Suprapubic skin (tissue), 4 donors: ENCODE measurements at regions not wholly inside any gene's neighbourhood (a gene's known extent, or its start where the extent isn't known, plus 50 kb on each side); places are given as distances from the start of the nearest gene placed in this dataset.

Source experiments
- DNase-seq, 2 donors: peaks; one replicate each; pipeline ENCODE4 v3.0.0-alpha.2; 2019; ENCODE audit warnings: low spot score in 2 of 2
- H3K27ac ChIP-seq: fragments of 200-600 bp; sonication (generic); one replicate; pipeline ENCODE4 v1.5.1; 2019
- H3K27me3 ChIP-seq: fragments of 200-600 bp; sonication (generic); one replicate; pipeline ENCODE4 v1.5.1; 2019
- H3K36me3 ChIP-seq: fragments of 200-600 bp; sonication (generic); one replicate; pipeline ENCODE4 v1.5.1; 2019
- H3K4me1 ChIP-seq: fragments of 200-600 bp; sonication (generic); one replicate; pipeline ENCODE4 v1.5.1; 2019
- H3K4me3 ChIP-seq: fragments of 200-600 bp; sonication (generic); one replicate; pipeline ENCODE4 v1.5.1; 2019; ENCODE audit warnings: mild to moderate bottlenecking
- H3K9me3 ChIP-seq: fragments of 200-600 bp; sonication (generic); one replicate; pipeline ENCODE4 v1.5.1; 2019
- EP300 ChIP-seq: sonication (generic); formaldehyde crosslinking; IDR thresholded peaks from one replicate; pipeline ENCODE4 v1.6.1; 2017; ENCODE audit warnings: antibody characterized with exemption
- POLR2A ChIP-seq, 2 donors: fragments of 450-650 bp; IDR thresholded peaks; one replicate each; pipeline ENCODE4 v1.6.1; 2017; ENCODE audit warnings: antibody characterized with exemption in 2 of 2, mild to moderate bottlenecking in 2 of 2, moderate library complexity in 2 of 2
- POLR2AphosphoS5 ChIP-seq, 3 donors: sonication (generic); formaldehyde crosslinking; IDR thresholded peaks; one replicate each; pipeline ENCODE4 v1.6.1; 2017; ENCODE audit warnings: antibody characterized with exemption in 3 of 3
- WGBS: methylation state at CpG from one replicate; pipeline ENCODE4 v1.1.5; 2018; 5-methylcytosine and 5-hydroxymethylcytosine counted together
- TF ChIP-seq, protein P1 (sequence below), 2 donors: fragments of 200-600 bp in 1 of 2; fragments of 450-650 bp in 1 of 2; sonication (generic) in 1 of 2; IDR thresholded peaks; one replicate each; pipeline ENCODE4 v1.5.1; 2016 to 2019; ENCODE audit warnings: antibody characterized with exemption in 2 of 2, mild to moderate bottlenecking in 1 of 2, moderate library complexity in 1 of 2

DNA sequence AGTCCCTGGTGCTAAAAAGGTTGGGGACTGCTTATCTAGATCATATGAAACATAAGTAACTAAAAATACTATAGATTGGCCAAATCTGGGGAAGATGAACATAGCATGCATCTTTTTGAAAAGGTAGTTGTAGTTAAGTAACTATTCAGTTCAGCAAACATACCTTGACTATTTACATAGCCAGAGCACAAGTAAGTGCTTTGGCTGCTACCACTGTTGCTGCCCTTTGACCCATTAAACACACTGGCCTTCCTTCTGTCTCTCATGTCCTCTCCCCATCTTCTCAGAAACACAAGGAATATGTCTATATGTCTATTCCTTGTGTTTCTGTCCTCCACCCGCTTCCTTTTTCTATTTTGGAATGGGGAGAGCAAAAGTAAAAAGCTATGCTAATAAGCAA, 87.9 kb upstream of the SPRY1 start:
- Histone ChIP-seq H3K27ac (no peak overlapping the region), H3K4me3 (no peak overlapping the region), H3K9me3 (no peaks in the 10 kb centered on the region), H3K36me3 (no peaks in the 10 kb centered on the region), H3K4me1 (no peaks in the 10 kb centered on the region), H3K27me3 (no peaks in the 10 kb centered on the region)
- TF ChIP-seq POLR2AphosphoS5 (IDR thresholded peaks at IDR 0.05): no peak
- 98% methylated on average over 1 of the region's 1 CpG for WGBS
- DNase-seq: no peak

DNA sequence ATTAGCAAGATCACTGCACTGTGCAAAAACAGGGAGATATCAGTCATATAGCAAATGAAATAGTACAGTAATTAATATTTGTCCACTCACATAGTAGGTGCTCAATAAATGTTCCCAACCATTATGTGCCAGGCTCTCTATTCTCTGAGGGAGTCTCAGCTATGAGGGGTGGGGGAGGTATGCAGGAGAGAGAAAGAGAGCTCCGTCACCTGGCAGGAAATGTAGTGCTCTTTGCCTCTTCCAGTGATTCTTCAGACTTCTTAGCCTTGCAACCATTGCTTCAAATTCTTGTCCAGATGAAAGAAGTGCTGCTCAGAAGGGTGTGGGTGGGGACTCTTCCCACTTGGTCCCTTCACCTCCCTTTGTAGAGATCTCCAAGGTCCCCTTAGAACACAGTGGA, 84.5 kb upstream of the SPRY1 start:
- Histone ChIP-seq H3K4me1 (no peaks in the 10 kb centered on the region), H3K27me3 (no peaks in the 10 kb centered on the region), H3K4me3 (no peak overlapping the region), H3K9me3 (no peaks in the 10 kb centered on the region), H3K36me3 (no peaks in the 10 kb centered on the region), H3K27ac (no peak overlapping the region)
- no peak for TF ChIP-seq EP300
- TF ChIP-seq, protein P1, sequence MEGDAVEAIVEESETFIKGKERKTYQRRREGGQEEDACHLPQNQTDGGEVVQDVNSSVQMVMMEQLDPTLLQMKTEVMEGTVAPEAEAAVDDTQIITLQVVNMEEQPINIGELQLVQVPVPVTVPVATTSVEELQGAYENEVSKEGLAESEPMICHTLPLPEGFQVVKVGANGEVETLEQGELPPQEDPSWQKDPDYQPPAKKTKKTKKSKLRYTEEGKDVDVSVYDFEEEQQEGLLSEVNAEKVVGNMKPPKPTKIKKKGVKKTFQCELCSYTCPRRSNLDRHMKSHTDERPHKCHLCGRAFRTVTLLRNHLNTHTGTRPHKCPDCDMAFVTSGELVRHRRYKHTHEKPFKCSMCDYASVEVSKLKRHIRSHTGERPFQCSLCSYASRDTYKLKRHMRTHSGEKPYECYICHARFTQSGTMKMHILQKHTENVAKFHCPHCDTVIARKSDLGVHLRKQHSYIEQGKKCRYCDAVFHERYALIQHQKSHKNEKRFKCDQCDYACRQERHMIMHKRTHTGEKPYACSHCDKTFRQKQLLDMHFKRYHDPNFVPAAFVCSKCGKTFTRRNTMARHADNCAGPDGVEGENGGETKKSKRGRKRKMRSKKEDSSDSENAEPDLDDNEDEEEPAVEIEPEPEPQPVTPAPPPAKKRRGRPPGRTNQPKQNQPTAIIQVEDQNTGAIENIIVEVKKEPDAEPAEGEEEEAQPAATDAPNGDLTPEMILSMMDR (IDR thresholded peaks at IDR 0.05): no peak
- TF ChIP-seq POLR2A (IDR thresholded peaks at IDR 0.05): no peak
- no peak for TF ChIP-seq POLR2AphosphoS5 (IDR thresholded peaks at IDR 0.05)
- WGBS: 92% methylated on average over 1 of the region's 1 CpG
- no peak for DNase-seq

DNA sequence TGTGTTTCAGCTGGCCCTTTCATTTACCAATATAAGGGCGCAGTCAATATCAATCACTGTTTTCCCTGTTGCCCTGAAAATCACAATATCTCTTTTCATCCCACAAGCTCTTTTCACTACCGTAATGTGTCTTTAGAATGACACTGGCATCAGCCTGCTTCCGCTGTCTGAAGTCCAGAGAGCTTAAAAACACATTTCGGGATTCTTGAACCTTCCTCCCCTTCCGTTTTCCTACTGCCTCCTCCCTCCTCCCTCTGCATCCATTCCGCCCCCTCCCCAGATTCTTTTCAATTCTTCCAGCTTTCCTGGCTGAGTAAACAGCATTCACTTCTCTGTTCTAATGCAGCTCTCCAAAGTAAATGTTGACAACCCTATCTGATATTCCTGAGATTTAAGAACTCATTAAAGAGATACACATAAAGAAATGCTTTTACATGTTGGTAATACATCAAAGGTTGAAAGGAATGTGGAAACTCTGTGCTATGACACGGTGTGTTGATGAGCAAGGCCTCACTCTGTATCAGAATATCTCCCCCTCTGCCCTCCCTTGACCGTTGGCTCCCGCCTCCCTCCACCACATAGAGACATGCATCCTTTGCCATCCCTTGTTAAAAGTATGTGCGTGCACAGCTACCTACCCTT, 83.5 kb upstream of the SPRY1 start:
- Histone ChIP-seq H3K4me1 (no peaks in the 10 kb centered on the region), H3K9me3 (no peaks in the 10 kb centered on the region), H3K36me3 (no peaks in the 10 kb centered on the region), H3K4me3 (no peak overlapping the region), H3K27ac (no peak overlapping the region), H3K27me3 (no peaks in the 10 kb centered on the region)
- 87% methylated on average over 10 of the region's 10 CpGs for WGBS
- no peak for DNase-seq
- TF ChIP-seq POLR2A (IDR thresholded peaks at IDR 0.05) (no peak), EP300 (no peak), POLR2AphosphoS5 (IDR thresholded peaks at IDR 0.05) (no peak)
- TF ChIP-seq, protein P1 (IDR thresholded peaks at IDR 0.05): no peak

DNA sequence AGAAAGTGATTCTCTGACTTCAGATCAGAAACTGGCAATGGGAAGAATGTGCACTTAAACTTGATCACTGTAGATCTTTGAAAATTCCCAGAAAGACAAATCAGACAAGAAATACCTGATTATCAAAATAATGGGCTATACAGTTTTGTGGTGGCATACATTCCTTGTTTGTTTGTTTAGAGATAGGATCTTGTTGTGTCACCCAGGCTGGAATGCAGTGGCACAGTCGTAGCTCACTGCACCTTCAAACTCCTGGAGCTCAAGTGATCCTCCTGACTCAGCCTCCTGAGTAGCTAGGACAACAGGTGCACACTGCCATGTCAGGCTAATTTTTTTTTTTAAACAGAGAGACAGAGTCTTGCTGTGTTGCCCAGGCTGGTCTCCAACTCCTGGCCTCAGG, 81.0 kb upstream of the SPRY1 start:
- Histone ChIP-seq H3K27ac (no peak overlapping the region), H3K4me3 (no peak overlapping the region), H3K36me3 (no peaks in the 10 kb centered on the region), H3K4me1 (no peaks in the 10 kb centered on the region), H3K9me3 (no peaks in the 10 kb centered on the region), H3K27me3 (no peaks in the 10 kb centered on the region)
- TF ChIP-seq POLR2A (IDR thresholded peaks at IDR 0.05) (no peak), EP300 (no peak), POLR2AphosphoS5 (IDR thresholded peaks at IDR 0.05) (no peak)
- TF ChIP-seq, protein P1 (IDR thresholded peaks at IDR 0.05): no peak
- 80% methylated on average over 1 of the region's 1 CpG for WGBS
- DNase-seq: no peak

DNA sequence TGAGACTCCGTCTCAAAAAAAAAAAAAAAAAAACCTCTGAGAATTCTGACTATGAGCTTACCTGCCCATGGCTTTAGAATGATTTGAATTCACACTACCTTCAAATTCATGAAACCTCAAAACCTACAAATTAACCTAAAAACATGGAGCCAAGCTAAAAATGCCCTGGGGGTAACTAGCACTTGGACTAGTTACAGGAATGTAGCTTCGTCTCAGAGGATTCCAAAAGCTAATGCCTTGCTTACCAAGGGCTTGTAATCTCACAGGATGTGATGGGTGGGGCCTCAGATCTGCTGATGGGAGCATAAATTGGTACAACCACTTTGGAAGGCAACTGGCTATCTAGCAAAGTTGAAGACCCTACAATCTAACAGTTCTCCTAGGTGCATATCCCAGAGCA, 79.4 kb upstream of the SPRY1 start:
- 64% methylated on average over 2 of the region's 2 CpGs for WGBS
- Histone ChIP-seq H3K36me3 (no peaks in the 10 kb centered on the region), H3K27ac (no peak overlapping the region), H3K27me3 (no peaks in the 10 kb centered on the region), H3K4me1 (no peaks in the 10 kb centered on the region), H3K4me3 (no peak overlapping the region), H3K9me3 (peaks cover 9% of the 10 kb centered on the region)
- TF ChIP-seq, protein P1 (IDR thresholded peaks at IDR 0.05): no peak
- TF ChIP-seq POLR2AphosphoS5 (IDR thresholded peaks at IDR 0.05) (no peak), EP300 (no peak), POLR2A (IDR thresholded peaks at IDR 0.05) (no peak)
- DNase-seq: no peak

DNA sequence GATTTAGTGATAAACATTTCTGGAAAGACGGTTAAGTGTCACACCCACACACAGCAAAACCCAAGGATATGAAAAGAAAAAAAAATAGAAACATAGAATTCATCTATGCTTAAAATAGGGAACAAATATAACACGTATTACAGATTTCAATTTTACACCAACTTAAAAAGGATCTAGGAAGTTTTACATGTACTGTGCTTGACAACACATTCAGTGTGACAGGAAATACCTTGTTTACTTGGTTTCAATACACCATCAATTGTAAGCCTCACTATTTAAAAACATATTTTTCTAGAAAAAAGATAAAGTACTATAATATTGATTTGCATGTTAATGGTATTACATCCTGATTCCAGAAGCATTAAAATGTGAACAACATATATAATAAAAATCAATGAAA, 77.0 kb upstream of the SPRY1 start:
- peaks cover 9% of the 10 kb centered on the region for H3K9me3 ChIP-seq
- no peak overlapping the region for H3K27ac ChIP-seq
- TF ChIP-seq POLR2AphosphoS5 (IDR thresholded peaks at IDR 0.05) (no peak), POLR2A (IDR thresholded peaks at IDR 0.05) (no peak), EP300 (no peak)
- TF ChIP-seq, protein P1 (IDR thresholded peaks at IDR 0.05): no peak
- H3K36me3 ChIP-seq: no peaks in the 10 kb centered on the region
- no peaks in the 10 kb centered on the region for H3K27me3 ChIP-seq
- no peaks in the 10 kb centered on the region for H3K4me1 ChIP-seq
- WGBS: 82% methylated on average over 2 of the region's 2 CpGs
- H3K4me3 ChIP-seq: no peak overlapping the region
- DNase-seq: no peak
